ENCODE measurements at regions not wholly inside any gene's neighbourhood (a gene's known extent, or its start where the extent isn't known, plus 50 kb on each side); places are given as distances from the start of the nearest gene placed in this dataset.

DNA sequence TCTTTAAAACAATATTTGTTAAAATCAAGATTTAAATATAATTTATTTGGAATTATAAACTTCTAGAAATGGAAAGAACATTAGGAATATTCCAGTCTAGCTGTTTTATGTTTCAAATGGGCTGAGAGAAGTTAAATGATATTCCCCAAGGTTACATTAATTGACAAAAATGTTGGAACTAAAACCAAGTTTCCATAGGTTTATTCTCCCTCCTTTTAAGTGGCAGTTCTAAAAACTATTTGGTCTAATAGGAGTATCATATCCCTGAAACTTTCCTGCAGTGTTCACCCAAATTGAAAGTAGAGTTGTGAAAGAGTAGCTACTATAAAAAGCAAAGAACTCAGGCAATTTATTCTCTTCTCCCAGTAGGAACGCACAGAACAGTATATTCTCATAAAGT lies 1185.5 kb downstream of the LRFN5 start:
- ChIA-PET CTCF (no interaction called here), POLR2A (ENCODE audit: unreplicated experiment) (no interaction called here)
- ATAC-seq = no peak
- no peak overlapping the region for H3K4me2 ChIP-seq (ENCODE audit: low read length)
- no peaks in the 10 kb centered on the region for H3K9me3 ChIP-seq (ENCODE audit: low read length)
- no peak overlapping the region for H3K4me3 ChIP-seq (ENCODE audit: low read length)
- BruUV-seq (replicated peaks) = no TSS peak
- no peaks in the 10 kb centered on the region for H3K79me2 ChIP-seq (ENCODE audit: low read length)
- no peaks in the 10 kb centered on the region for H3K9me2 ChIP-seq (replicated peaks; ENCODE audit: low read length)
- H4K20me1 ChIP-seq (ENCODE audit: low read length) = no peaks in the 10 kb centered on the region
- no peak overlapping the region for H3K27ac ChIP-seq (ENCODE audit: low read length)
- H3K27me3 ChIP-seq (ENCODE audit: low read length) = no peaks in the 10 kb centered on the region
- H3K9ac ChIP-seq (ENCODE audit: low read length) = no peak overlapping the region
- H3K36me3 ChIP-seq (ENCODE audit: low read depth, low read length) = no peaks in the 10 kb centered on the region
- DNase-seq = no peak
- H3F3A ChIP-seq (ENCODE audit: low read length, unreplicated experiment) = no peaks in the 10 kb centered on the region
- intact Hi-C loops (cut with micrococcal nuclease) = no loop called here
- no peak for TF ChIP-seq EZH2phosphoT487 (IDR thresholded peaks at IDR 0.05; ENCODE audit: borderline replicate concordance, low read length)
- TF ChIP-seq, protein P1, sequence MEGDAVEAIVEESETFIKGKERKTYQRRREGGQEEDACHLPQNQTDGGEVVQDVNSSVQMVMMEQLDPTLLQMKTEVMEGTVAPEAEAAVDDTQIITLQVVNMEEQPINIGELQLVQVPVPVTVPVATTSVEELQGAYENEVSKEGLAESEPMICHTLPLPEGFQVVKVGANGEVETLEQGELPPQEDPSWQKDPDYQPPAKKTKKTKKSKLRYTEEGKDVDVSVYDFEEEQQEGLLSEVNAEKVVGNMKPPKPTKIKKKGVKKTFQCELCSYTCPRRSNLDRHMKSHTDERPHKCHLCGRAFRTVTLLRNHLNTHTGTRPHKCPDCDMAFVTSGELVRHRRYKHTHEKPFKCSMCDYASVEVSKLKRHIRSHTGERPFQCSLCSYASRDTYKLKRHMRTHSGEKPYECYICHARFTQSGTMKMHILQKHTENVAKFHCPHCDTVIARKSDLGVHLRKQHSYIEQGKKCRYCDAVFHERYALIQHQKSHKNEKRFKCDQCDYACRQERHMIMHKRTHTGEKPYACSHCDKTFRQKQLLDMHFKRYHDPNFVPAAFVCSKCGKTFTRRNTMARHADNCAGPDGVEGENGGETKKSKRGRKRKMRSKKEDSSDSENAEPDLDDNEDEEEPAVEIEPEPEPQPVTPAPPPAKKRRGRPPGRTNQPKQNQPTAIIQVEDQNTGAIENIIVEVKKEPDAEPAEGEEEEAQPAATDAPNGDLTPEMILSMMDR (conservative IDR thresholded peaks at IDR 0.05; ENCODE audit: low read depth, low read length) = no peak
- no peak for TF ChIP-seq EZH2 (IDR thresholded peaks at IDR 0.05; ENCODE audit: low read length, unreplicated experiment)
- H3K4me1 ChIP-seq (ENCODE audit: insufficient read depth, low read length) = no peaks in the 10 kb centered on the region
- no peak overlapping the region for H2AFZ ChIP-seq (ENCODE audit: low read length)

DNA sequence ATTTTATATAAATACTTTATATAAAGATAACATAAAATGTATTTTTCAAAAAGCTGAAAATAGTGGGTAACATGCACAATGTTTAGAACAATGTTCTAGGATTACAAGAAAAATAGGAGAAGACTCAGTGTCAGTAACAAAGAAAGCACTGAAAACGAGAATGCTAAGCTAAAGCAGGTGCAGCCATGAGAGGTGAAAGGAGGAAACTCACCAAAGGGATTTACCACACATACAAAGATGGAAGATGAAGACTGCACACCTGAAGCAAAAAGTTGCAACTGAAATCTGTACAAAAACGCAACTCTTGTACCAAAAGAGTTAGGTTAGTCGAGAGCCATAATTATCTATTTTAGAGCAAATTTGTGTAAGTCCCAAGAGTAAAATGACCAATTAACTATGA lies 1176.1 kb downstream of the LRFN5 start:
- no peak overlapping the region for H3K27ac ChIP-seq (ENCODE audit: low read length)
- no peak overlapping the region for H2AFZ ChIP-seq (ENCODE audit: low read length)
- H3K9ac ChIP-seq (ENCODE audit: low read length) = no peak overlapping the region
- no TSS peak for BruUV-seq (replicated peaks)
- ATAC-seq (no peak), DNase-seq (no peak)
- peaks cover 12% of the 10 kb centered on the region for H3K9me3 ChIP-seq (ENCODE audit: low read length)
- no peaks in the 10 kb centered on the region for H3F3A ChIP-seq (ENCODE audit: low read length, unreplicated experiment)
- H3K4me2 ChIP-seq (ENCODE audit: low read length) = no peak overlapping the region
- no peaks in the 10 kb centered on the region for H3K36me3 ChIP-seq (ENCODE audit: low read depth, low read length)
- no peaks in the 10 kb centered on the region for H3K9me2 ChIP-seq (replicated peaks; ENCODE audit: low read length)
- TF ChIP-seq, protein P1 (conservative IDR thresholded peaks at IDR 0.05; ENCODE audit: low read depth, low read length) = no peak
- TF ChIP-seq EZH2 (IDR thresholded peaks at IDR 0.05; ENCODE audit: low read length, unreplicated experiment) (no peak), EZH2phosphoT487 (IDR thresholded peaks at IDR 0.05; ENCODE audit: borderline replicate concordance, low read length) (no peak)
- intact Hi-C loops (cut with micrococcal nuclease) = no loop called here
- no peak overlapping the region for H3K4me3 ChIP-seq (ENCODE audit: low read length)
- H3K27me3 ChIP-seq (ENCODE audit: low read length) = no peaks in the 10 kb centered on the region
- H3K4me1 ChIP-seq (ENCODE audit: insufficient read depth, low read length) = no peaks in the 10 kb centered on the region
- no peaks in the 10 kb centered on the region for H4K20me1 ChIP-seq (ENCODE audit: low read length)
- H3K79me2 ChIP-seq (ENCODE audit: low read length) = no peaks in the 10 kb centered on the region
- ChIA-PET CTCF (no interaction called here), POLR2A (ENCODE audit: unreplicated experiment) (no interaction called here)

DNA sequence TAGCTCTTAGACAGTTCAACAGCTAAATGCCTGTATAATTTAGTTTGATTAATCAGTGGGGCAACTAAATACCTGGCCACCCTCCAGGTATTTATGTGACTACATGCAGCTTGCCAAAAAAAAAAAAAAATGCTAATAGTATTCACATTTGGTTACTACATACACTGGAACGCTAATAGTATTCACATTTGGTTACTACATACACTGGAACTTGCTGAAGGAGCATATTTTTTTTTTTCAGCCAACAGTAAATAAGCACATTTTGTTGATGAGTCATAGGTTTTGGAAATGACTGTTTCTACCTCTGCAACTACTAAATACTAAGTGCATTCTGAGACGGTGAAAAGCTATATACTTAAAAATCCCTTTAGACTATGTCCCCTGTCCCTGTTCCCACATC lies 1172.3 kb downstream of the LRFN5 start:
- no peak overlapping the region for H3K27ac ChIP-seq (ENCODE audit: low read length)
- POLR2A ChIA-PET (ENCODE audit: unreplicated experiment) = interaction anchor here (0.7 kb wide), 1 partner anchor 388 kb away, joined by 16 read pairs; no protein-coding TSS in a partner anchor
- no peak overlapping the region for H3K9ac ChIP-seq (ENCODE audit: low read length)
- no peaks in the 10 kb centered on the region for H3K9me2 ChIP-seq (replicated peaks; ENCODE audit: low read length)
- H3K36me3 ChIP-seq (ENCODE audit: low read depth, low read length) = no peaks in the 10 kb centered on the region
- H3K9me3 ChIP-seq (ENCODE audit: low read length) = no peaks in the 10 kb centered on the region
- ATAC-seq (peak; percentile 87), DNase-seq (peak; percentile 50)
- H3K27me3 ChIP-seq (ENCODE audit: low read length) = no peaks in the 10 kb centered on the region
- H3F3A ChIP-seq (ENCODE audit: low read length, unreplicated experiment) = no peaks in the 10 kb centered on the region
- no peak overlapping the region for H2AFZ ChIP-seq (ENCODE audit: low read length)
- TF ChIP-seq, protein P1 (conservative IDR thresholded peaks at IDR 0.05; ENCODE audit: low read depth, low read length) = no peak
- TF ChIP-seq EZH2phosphoT487 (IDR thresholded peaks at IDR 0.05; ENCODE audit: borderline replicate concordance, low read length) (no peak), EZH2 (IDR thresholded peaks at IDR 0.05; ENCODE audit: low read length, unreplicated experiment) (no peak)
- H4K20me1 ChIP-seq (ENCODE audit: low read length) = no peaks in the 10 kb centered on the region
- BruUV-seq (replicated peaks) = no TSS peak
- no peaks in the 10 kb centered on the region for H3K79me2 ChIP-seq (ENCODE audit: low read length)
- H3K4me3 ChIP-seq (ENCODE audit: low read length) = no peak overlapping the region
- intact Hi-C loops (cut with micrococcal nuclease) = no loop called here
- no peaks in the 10 kb centered on the region for H3K4me1 ChIP-seq (ENCODE audit: insufficient read depth, low read length)
- no peak overlapping the region for H3K4me2 ChIP-seq (ENCODE audit: low read length)
- CTCF ChIA-PET = no interaction called here

Data from PC-3 (cell line).